Kidney glomerular epithelial cell (primary cell): ENCODE measurements at regions not wholly inside any gene's neighbourhood (a gene's known extent, or its start where the extent isn't known, plus 50 kb on each side); places are given as distances from the start of the nearest gene placed in this dataset.

ENCODE experiments used
- DNase-seq: peaks from one replicate; lab custom pipeline; 2025; lab: John Stamatoyannopoulos, UW

DNA sequence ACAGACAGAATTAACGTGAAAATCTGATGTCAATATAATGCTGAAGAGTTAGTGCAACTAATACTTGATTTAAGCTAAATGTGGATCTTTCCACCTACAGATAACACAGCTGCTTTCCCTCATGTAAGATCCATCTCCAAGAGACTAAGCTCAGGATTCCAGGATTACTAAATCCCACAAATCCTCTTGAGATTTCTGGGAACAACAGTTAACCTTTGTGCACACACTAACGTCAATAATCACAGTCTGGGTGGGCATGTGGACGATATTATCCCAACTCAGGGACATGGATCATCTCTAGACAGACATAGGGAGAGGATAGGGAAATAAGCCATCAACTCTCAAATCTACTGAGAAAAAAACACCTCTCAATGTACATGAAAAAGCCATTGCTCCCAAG lies 432.6 kb downstream of the SATB2 start:
- no peak for DNase-seq

GRCh38 chr2:199024224-199024623 lies 433.5 kb downstream of the SATB2 start:
- DNase-seq, result no peak

DNA sequence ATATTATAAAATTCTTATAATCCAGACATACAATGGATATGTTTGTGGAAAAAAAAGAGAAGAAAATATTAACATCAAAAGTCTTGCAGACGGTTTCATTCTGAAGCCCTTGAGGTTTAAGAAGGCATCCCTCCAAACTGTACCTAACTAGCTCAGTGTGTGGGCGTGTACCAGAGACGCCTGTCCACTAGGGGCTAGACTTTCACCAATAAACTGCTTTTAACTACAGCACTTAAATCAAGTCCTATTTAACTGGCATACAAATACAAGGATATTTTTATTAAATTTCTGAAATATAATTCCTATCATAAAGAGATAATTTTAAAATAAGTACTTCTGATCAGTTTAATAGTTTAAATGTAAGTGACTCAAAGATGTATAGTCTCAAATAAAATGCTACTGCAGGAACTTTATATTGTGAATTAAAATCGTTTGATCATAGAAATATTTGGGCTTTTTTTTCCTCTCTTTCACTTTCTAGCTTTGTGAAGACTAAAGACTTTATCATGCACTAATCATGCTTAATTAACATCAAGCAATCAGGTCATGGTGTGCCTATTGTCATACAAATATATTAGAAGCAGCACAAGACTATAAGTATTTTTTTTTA lies 437.7 kb downstream of the SATB2 start:
- DNase-seq, result peak; percentile 15

DNA sequence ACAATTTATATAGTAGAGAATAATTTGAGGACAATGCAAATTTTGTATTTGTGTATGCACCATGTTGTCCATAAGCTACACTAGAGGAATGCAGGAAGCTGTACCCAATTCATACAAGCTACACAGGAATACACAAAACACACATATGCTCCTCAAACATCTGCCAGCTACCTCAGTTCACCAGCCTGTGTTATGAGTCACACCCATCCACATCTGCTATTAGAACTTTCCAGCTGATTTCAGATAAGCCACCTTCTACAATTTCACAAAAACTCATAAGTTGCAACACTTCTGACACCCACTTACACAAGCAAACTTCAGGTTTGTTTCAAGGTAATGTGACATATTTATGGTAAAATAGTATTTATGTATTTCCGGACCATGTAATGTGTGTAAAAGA lies 438.9 kb downstream of the SATB2 start:
- no peak for DNase-seq

- no peak for DNase-seq
Observed at GRCh38 chr2:199015072-199015471, 442.7 kb downstream of the SATB2 start.

- DNase-seq, result no peak
Observed at GRCh38 chr2:199014226-199014625, 443.5 kb downstream of the SATB2 start.

DNA sequence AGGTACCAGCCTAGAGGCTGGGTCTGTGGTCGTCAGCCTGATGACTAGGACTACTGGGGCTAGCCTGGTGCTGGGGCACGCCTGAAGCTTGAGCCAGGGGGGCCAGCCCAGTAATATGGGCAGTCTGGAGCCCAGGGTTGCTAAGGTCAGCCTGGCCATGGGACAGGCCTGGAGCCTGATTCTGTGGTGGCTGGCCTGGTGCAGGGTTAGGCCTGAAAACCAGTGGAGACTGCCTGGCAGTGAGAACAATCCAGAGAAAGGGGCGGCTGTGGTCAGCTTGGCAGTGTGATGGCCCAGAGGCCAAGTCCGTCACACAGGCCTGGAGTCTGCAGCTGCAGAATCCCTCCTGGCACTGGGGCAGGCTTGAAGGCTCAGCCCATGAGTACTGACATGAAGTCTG lies 445.8 kb downstream of the SATB2 start:
- no peak for DNase-seq

DNA sequence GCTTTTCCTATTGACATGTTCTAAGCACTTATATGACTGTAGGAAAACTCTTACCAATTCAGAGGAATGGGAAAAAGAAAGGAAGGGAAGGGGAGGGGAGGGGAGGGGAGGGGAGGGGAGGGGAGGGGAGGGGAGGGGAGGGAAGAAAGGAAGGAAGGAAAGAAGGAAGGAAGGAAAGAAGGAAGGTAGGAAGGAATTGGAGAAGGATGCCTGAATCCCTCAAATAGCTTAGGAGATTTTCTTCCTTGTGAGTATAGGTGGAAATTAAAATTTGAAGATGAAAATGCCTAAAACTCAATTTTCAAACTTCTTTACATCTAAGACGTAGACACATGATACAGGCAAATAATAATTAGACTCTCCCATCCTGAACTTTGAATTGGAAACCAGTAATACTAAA lies 463.1 kb downstream of the SATB2 start:
- no peak for DNase-seq

DNA sequence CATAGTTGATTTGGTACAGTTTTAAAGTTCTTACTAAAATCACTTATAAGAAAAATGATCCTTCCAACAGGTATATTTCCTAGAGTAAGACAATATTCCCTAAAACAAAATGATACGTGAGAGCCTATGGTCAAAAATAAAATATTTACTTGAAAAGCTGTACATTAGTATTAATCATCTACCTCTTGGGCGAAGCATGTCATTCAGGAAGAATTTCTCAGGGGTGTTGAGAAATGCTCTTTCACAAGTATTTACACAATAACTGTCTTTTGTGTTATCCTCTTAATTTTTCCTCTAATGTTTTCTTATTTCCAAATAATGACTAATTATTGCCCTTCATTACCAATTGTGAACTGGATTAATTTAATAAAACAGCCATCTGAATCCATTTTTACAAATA lies 466.3 kb downstream of the SATB2 start:
- no peak for DNase-seq

DNA sequence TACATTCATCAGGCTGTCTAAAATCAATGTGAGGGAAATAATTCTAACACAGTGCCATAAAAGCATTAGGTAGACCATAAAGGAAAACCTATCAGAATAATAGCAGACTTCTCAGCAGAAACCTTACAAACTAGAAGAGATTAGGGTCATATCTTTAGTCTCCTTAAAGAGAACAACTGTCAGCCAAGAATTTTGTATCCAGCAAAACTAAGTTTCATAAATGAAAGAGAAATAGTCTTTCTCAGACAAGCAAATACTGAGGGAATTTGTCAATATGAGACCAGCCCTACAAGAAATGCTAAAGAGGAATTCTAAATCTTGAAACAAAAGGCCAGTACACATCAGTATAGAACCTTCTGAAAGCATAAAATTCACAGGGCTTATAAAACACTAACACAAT lies 482.0 kb downstream of the SATB2 start:
- DNase-seq, result no peak

DNA sequence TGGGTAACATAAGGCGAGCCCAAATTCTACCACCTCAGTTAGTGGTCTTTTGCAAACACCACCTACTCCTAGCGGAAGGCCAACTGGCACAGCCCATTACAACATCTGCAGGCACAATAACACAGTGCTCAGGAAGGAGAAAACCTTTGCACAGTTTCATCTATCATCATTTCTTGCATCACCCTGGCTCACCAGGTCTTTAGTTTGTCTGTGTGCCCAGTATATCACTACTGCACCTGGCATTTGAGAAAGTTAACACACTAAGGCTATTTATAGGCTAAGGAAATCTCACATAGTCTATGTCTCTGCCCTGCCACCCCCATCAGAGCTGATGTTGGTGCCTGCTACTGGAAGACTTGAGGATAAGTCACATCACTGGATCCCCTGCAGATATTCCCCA lies 484.0 kb downstream of the SATB2 start:
- DNase-seq, result no peak

GRCh38 chr2:198973181-198973580 lies 484.6 kb downstream of the SATB2 start:
- no peak for DNase-seq

DNA sequence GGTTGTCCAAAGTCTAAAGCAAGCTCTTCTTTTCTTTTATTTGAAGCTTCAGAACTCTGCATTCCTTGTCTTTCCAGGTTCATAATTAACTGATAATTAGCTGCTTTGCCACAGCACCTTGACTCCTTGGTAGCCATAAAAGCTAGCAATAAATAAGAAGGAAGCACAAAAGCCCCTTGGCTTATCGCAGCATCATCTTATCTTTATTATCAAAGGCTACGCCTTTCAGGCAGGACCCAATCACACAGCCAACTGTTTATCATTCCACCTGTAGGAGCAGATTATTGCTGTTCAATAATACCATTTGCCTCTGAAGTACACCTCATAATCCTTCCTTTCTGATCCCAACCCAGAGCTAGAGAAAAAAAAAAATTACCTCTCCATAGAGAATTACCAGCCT lies 489.2 kb downstream of the SATB2 start:
- peak; percentile 7 for DNase-seq

GRCh38 chr2:198966269-198966668 lies 491.5 kb downstream of the SATB2 start:
- no peak for DNase-seq

- DNase-seq, result no peak
Observed at GRCh38 chr2:198961547-198961946, 496.2 kb downstream of the SATB2 start.

- no peak for DNase-seq
Observed at GRCh38 chr2:198957181-198957580, 500.6 kb downstream of the SATB2 start.

DNA sequence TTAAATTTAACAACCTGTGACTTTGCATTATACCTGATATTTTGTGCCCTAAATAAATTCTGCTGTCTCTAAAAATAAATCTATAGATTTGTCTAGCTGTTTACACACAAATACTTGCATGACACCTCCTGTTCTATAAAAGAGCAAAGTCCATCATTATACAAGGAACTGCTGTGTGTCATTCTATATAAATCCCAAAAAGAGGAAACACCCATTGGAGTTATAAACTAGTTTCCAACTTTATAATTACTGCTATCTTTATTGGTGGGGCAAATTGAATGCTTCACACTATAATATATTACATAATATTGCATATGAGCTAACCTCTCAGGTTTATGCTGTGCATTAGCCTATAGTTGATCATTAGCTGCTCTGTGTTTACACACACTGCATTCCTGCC lies 504.4 kb downstream of the SATB2 start:
- no peak for DNase-seq

- DNase-seq, result no peak
Observed at GRCh38 chr2:198950803-198951202, 506.9 kb downstream of the SATB2 start.

- DNase-seq, result no peak
Observed at GRCh38 chr2:198945496-198945895, 512.2 kb downstream of the SATB2 start.

GRCh38 chr2:198930170-198930569 lies 527.6 kb downstream of the SATB2 start:
- no peak for DNase-seq

GRCh38 chr2:198928026-198928425 lies 529.7 kb downstream of the SATB2 start:
- DNase-seq, result no peak

- DNase-seq, result no peak
Observed at GRCh38 chr2:198917926-198918720, 539.6 kb downstream of the SATB2 start.

GRCh38 chr2:198917275-198917674 lies 540.5 kb downstream of the SATB2 start:
- no peak for DNase-seq

- no peak for DNase-seq
Observed at GRCh38 chr2:198916548-198917080, 541.1 kb downstream of the SATB2 start.
